Fibroblast of the aortic adventitia (primary cell): ENCODE measurements at regions not wholly inside any gene's neighbourhood (a gene's known extent, or its start where the extent isn't known, plus 50 kb on each side); places are given as distances from the start of the nearest gene placed in this dataset.
A peak's percentile ranks its signal among the peaks of the same experiment; 100 is the strongest.

Experiments
- DNase-seq: peaks from one replicate; pipeline ENCODE4 v3.0.0-alpha.2; 2010; ENCODE audit warnings: low read depth
- H3K4me3 ChIP-seq: 2 replicates; pipeline ENCODE4 v1.5.1; 2011; ENCODE audit warnings: low read depth, mild to moderate bottlenecking, control low read depth, low read length, moderate library complexity
- TF ChIP-seq, protein P1 (sequence below): IDR thresholded peaks from 2 replicates; pipeline ENCODE4 v1.5.1; 2011; ENCODE audit warnings: mild to moderate bottlenecking, low read length, control low read depth, inconsistent platforms; ENCODE audit not compliant: insufficient read depth

DNA sequence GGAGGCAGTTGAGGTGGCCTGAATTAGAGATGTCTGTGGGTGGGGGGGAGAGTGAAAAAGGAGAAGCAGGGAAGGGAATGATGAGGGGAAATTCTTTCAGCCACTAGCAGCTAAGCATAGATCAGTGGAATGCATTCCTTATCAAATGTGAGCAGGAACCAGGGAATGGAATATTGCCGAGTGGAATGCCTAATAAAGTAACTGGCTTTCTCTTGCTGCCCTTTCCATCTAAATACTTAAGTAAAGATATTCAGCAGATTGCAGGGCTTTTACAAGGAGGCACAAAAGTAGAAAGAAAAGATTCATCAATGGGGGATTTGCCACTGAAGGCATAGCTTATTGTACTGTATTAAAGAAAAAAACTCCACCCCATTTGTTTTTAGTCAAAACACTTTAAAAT lies 263.0 kb upstream of the RPS6KA3 start:
- no peak overlapping the region for H3K4me3 ChIP-seq
- TF ChIP-seq, protein P1, sequence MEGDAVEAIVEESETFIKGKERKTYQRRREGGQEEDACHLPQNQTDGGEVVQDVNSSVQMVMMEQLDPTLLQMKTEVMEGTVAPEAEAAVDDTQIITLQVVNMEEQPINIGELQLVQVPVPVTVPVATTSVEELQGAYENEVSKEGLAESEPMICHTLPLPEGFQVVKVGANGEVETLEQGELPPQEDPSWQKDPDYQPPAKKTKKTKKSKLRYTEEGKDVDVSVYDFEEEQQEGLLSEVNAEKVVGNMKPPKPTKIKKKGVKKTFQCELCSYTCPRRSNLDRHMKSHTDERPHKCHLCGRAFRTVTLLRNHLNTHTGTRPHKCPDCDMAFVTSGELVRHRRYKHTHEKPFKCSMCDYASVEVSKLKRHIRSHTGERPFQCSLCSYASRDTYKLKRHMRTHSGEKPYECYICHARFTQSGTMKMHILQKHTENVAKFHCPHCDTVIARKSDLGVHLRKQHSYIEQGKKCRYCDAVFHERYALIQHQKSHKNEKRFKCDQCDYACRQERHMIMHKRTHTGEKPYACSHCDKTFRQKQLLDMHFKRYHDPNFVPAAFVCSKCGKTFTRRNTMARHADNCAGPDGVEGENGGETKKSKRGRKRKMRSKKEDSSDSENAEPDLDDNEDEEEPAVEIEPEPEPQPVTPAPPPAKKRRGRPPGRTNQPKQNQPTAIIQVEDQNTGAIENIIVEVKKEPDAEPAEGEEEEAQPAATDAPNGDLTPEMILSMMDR = no peak
- DNase-seq = peak; percentile 40

DNA sequence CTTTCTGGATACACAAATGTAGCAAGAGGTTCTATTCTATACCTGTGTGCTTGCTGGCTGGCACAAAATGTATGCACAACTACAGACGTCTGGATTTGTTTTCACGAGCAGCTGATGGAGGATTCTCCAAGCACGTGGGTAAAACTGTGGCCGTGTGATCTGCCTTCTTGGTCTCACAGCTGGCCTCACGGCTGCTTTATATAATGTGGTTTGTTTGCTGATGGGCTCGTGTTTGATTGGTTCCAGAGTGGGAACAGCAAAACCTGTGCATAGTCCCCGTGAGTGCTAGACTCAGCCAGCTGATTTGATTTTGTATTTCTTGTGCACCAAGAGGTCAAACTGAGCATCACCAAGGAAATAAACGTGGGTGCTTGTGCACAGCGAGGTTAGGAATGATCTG lies 262.6 kb upstream of the RPS6KA3 start:
- no peak overlapping the region for H3K4me3 ChIP-seq
- no peak for DNase-seq
- TF ChIP-seq, protein P1 = no peak

DNA sequence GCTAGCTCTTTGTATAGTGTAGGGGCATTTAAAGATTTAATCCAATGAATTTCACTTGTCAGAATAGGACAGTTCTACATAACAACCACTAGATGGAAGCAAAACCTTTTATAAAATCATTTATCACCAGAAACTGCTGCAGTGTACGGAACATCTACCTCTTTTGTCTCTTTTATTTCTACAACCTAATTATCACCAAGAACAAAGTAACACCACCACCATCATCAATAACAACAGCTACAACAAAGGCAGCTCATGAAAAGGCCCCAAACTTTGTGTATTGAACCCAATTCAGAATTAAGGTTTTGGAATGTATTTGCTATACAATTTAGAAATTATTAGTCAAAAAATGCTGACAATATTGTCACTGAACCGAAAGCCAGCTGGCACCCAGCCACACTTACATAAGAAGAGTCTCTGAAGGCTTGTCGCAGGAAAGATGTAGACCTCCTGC lies 260.9 kb upstream of the RPS6KA3 start:
- TF ChIP-seq, protein P1 = peak; percentile 49
- peak; percentile 53 for DNase-seq

DNA sequence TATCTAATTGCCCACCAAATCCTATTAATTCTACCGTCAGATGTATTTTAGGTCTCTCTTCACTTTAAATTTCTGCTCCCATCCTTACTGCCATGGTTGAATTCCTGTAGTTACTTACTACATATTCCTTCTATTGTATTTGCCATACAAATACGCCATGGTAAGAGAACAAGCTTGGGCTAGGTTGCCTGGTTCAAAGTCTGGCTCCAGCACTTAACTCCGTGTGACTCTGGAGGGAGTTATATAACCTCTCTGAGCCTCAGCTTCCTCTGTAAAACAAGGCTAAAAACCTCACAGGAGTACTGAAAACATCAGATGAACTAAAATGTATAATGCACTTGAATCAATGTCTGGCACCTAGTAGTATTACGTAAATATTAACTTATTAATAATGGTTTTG lies 260.3 kb upstream of the RPS6KA3 start:
- H3K4me3 ChIP-seq = no peak overlapping the region
- TF ChIP-seq, protein P1 = no peak
- no peak for DNase-seq

More for the DNA sequence above, 260.9 kb upstream of the RPS6KA3 start:
- H3K4me3 ChIP-seq = no peak overlapping the region

DNA sequence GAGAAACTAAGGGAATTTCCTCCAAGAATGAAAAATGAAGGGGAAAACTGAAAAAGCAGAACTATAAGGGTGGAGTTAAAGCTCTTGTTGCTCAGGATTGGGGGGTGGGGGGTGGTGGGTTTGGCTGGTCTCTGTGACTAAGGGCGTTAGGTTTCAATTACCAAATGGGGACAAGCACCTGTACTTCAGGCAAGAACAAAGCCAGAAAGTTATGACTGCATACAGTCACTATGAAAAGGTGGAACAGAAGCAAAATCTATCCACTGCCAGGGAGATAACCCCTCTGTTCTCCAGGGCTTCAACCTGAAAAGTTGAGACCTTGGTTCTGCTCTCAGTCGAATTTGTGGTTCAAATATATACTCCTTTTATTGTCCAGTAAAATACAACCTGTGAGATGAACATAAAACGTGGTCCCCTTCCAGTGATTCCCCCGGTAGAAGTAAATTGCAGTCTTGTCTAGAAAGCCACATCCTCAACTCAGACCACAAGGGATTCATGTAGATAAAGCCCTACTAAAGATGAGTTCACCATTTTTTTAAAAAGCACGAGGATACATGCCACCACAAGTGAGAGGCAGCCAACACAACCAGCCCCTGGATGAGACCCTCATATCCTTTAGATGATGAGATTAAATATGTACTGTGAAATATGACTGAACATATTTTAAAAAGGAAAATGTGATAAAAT lies 257.1 kb upstream of the RPS6KA3 start:
- DNase-seq = no peak
- H3K4me3 ChIP-seq = no peak overlapping the region
- TF ChIP-seq, protein P1 = no peak

DNA sequence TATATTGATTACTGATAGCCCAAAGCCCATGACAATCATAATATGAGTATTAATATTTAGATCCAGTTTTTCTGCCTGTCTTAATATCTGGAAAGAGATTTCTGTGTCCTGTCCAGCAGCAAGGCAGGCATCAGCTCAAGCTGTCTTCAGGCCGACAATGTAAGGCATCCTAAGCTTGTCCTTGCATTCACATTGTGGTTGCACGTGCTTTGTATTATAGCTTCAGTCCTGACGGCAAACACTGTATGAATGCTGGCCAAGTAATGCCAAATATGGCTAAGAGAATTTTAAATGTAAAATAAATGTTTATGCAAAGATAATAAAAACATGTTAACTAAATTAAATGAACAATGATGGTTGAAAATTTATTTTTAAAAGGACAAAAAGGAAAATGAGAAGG lies 255.7 kb upstream of the RPS6KA3 start:
- no peak for DNase-seq
- no peak overlapping the region for H3K4me3 ChIP-seq
- TF ChIP-seq, protein P1 = no peak

DNA sequence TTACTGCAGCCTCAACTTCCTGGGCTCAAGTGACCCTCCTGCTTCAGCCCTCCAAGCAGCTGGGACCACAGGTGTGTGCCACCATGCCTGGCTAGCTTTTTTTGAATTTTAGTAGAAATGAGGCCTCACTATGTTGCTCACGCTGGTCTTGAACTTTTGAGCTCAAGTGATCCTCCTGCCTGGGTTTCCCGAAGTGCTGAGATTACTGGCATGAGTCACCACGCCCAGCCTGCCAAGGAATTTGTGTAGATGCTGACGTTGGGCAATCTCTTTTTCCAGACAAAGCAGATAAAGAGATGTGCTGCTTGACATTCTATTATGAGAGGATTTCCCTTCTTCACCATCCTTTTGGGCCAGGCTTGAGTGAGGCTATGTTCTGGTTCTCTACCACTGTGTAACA lies 254.5 kb upstream of the RPS6KA3 start:
- H3K4me3 ChIP-seq = no peak overlapping the region
- DNase-seq = peak; percentile 77
- TF ChIP-seq, protein P1 = no peak
